SJCRH30 (cell line): ENCODE measurements at regions not wholly inside any gene's neighbourhood (a gene's known extent, or its start where the extent isn't known, plus 50 kb on each side); places are given as distances from the start of the nearest gene placed in this dataset.
"Not testable (repeated sequence)": the region's sequence is repeated elsewhere in the genome, so short reads cannot be mapped to it uniquely, and the experiment has no call there.

Experiments
- DNase-seq, 2 experiments: peaks; one replicate each; pipeline ENCODE4 v3.0.0-alpha.2; 2015 to 2020
- H3K27ac ChIP-seq: fragments of 250-450 bp; sonication (Bioruptor Pico); 2 replicates; pipeline ENCODE4 v1.5.1; 2020; ENCODE audit warnings: mild to moderate bottlenecking, moderate library complexity
- H3K27me3 ChIP-seq: fragments of 250-450 bp; sonication (Bioruptor Pico); 2 replicates; pipeline ENCODE4 v1.5.1; 2020; ENCODE audit warnings: mild to moderate bottlenecking, moderate library complexity
- H3K36me3 ChIP-seq: fragments of 250-450 bp; sonication (Bioruptor Pico); 2 replicates; pipeline ENCODE4 v1.5.1; 2020; ENCODE audit warnings: mild to moderate bottlenecking, moderate library complexity
- H3K4me1 ChIP-seq: fragments of 250-450 bp; sonication (Bioruptor Pico); 2 replicates; pipeline ENCODE4 v1.5.1; 2020; ENCODE audit warnings: mild to moderate bottlenecking, moderate library complexity
- H3K4me3 ChIP-seq: fragments of 250-450 bp; sonication (Bioruptor Pico); 2 replicates; pipeline ENCODE4 v1.5.1; 2020; ENCODE audit warnings: mild to moderate bottlenecking, moderate library complexity
- H3K9me3 ChIP-seq: fragments of 250-450 bp; sonication (Bioruptor Pico); replicated peaks from 2 replicates; pipeline ENCODE4 v1.5.1; 2020; ENCODE audit warnings: mild to moderate bottlenecking, moderate library complexity

DNA sequence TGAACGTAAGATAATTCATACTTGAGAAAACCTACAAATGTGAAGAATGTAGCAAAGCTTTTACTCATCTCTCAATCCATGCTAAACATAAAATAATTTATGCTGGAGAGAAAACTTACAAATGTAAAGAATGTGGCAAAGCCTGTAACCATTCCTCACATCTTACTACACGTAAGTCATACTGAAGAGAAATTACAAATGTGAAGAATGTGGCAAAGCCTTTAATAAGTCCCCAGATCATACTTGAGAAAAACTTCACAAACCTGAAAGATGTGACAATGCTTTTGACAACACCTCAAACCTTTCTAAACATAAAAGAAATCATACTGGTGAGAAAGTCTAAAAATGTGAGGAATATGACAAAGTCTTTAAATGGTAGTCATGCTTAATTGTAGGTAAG is 89.4 kb downstream of the ZNF675 start:
- H3K4me1 ChIP-seq: no peaks in the 10 kb centered on the region
- no peak for DNase-seq
- H3K36me3 ChIP-seq: no peaks in the 10 kb centered on the region
- H3K27ac ChIP-seq: no peak overlapping the region
- no peaks in the 10 kb centered on the region for H3K9me3 ChIP-seq
- no peaks in the 10 kb centered on the region for H3K27me3 ChIP-seq
- H3K4me3 ChIP-seq: no peak overlapping the region

DNA sequence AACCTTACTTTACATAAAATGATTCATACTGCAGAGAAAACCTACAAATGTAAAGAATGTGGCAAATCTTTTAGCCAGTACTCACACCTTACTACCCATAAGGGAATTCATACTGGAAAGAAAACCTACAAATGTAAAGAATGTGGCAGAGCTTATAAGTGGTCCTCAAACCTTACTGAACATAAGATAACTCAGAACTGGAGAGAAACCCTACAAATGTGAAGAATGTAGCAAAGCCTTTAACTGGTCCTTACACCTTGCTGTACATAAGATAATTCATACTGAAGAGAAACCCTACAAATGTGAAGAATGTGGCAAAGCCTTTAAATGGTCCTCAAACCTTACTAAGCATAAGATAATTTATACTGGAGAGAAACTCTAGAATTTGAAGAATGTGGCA is 90.1 kb downstream of the ZNF675 start:
- no peaks in the 10 kb centered on the region for H3K36me3 ChIP-seq
- no peak overlapping the region for H3K4me3 ChIP-seq
- no peaks in the 10 kb centered on the region for H3K27me3 ChIP-seq
- DNase-seq: no peak
- no peaks in the 10 kb centered on the region for H3K4me1 ChIP-seq
- no peak overlapping the region for H3K27ac ChIP-seq
- no peaks in the 10 kb centered on the region for H3K9me3 ChIP-seq

DNA sequence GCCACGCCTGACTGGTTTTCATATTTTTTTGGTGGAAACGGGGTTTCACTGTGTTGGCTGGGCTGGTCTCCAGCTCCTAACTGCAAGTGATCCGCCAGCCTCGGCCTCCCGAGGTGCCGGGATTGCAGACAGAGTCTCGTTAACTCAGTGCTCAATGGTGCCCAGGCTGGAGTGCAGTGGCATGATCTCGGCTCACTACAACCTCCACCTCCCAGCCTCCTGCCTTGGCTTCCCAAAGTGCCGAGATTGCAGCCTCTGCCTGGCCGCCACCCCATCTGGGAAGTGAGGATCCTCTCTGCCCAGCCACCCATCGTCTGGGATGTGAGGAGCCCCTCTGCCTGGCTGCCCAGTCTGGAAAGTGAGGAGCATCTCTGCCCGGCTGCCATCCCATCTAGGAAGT is 92.7 kb downstream of the ZNF675 start:
- DNase-seq, H3K27me3 ChIP-seq, H3K4me1 ChIP-seq, H3K36me3 ChIP-seq, H3K4me3 ChIP-seq, H3K9me3 ChIP-seq, H3K27ac ChIP-seq: not testable (repeated sequence)

DNA sequence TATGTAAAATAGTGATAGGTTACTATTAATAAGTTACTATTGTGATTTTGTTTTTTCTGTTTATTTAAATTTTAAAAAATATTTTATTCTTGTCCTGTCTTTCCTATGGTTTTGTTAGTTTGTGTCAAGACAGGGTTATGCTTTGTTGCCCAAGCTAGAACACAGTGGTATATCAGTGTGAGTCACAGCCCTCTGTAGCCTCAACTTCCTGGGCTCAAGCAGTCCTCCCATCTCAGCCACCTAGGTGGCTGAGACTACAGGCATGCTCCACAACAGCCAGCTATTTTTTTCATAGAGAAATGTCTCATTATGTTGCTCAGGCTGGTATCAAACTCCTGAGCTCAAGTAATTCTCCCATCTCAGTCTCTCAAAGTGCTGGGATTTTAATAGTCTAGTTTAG is 99.5 kb downstream of the ZNF675 start:
- Histone ChIP-seq H3K27me3 (no peaks in the 10 kb centered on the region), H3K36me3 (no peaks in the 10 kb centered on the region), H3K27ac (no peak overlapping the region), H3K4me1 (no peaks in the 10 kb centered on the region), H3K9me3 (no peaks in the 10 kb centered on the region), H3K4me3 (no peak overlapping the region)
- no peak for DNase-seq

DNA sequence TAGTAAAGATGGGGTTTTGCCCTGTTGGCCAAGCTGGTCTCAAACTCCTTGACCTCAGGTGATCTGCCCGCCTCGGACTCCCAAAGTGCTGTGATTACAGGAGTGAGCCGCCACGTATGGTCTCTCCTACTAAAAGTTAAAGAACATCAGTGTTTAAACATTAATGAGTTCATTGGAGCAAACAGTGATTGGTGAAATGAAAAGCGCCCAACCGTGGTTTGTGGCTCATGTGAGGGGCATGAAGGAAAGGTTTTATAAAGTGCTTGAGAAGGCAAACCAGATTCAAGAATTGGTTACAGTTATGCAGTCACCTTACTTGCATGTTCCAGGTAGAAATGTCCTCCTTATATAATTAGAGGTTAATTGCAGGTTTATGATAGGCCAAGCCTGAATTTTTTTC is 109.5 kb downstream of the ZNF675 start:
- no peaks in the 10 kb centered on the region for H3K9me3 ChIP-seq
- no peak for DNase-seq

DNA sequence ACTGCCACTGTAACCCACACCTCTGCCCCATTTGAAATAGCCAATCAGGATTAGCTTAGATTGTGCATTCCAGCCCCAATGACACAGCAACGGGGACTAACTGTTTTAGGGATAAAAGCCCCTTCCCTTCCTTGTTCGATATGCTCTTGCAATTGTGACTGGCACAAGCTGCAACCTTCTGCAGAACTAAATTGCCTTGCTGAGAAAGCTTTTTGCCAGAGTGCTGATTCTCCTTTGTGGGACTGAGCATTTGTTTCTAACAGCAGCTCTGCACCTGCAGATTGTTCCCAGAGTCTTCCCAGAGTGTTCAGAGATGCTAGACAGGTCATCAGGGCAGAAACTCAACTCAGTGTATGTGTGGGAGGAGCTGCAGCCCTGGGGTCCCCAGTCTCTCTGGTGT is 115.8 kb downstream of the ZNF675 start:
- Histone ChIP-seq H3K4me3 (no peak overlapping the region), H3K4me1 (no peaks in the 10 kb centered on the region), H3K27me3 (no peaks in the 10 kb centered on the region), H3K9me3 (no peaks in the 10 kb centered on the region), H3K27ac (no peak overlapping the region), H3K36me3 (no peaks in the 10 kb centered on the region)
- DNase-seq: no peak

More for the DNA sequence above, 109.5 kb downstream of the ZNF675 start:
- H3K27ac ChIP-seq: no peak overlapping the region
- H3K4me1 ChIP-seq: no peaks in the 10 kb centered on the region
- H3K27me3 ChIP-seq: no peaks in the 10 kb centered on the region
- no peak overlapping the region for H3K4me3 ChIP-seq
- no peaks in the 10 kb centered on the region for H3K36me3 ChIP-seq

DNA sequence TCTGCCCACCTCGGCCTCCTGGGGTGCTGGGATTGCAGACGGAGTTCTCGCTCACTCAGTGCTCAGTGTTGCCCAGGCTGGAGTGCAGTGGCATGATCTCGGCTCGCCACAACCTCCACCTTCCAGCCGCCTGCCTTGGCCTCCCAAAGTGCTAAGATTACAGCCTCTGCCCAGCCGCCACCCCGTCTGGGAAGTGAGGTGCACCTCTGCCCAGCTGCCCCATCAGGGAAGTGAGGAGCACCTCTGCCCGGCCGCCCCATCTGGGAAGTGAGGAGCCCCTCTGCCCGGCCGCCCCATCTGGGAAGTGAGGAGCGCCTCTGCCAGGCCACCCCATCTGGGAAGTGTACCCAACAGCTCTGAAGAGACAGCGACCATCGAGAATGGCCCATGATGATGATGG is 118.9 kb downstream of the ZNF675 start:
- not testable (repeated sequence) for H3K4me3 ChIP-seq, DNase-seq, H3K4me1 ChIP-seq, H3K36me3 ChIP-seq, H3K27ac ChIP-seq, H3K9me3 ChIP-seq, H3K27me3 ChIP-seq

DNA sequence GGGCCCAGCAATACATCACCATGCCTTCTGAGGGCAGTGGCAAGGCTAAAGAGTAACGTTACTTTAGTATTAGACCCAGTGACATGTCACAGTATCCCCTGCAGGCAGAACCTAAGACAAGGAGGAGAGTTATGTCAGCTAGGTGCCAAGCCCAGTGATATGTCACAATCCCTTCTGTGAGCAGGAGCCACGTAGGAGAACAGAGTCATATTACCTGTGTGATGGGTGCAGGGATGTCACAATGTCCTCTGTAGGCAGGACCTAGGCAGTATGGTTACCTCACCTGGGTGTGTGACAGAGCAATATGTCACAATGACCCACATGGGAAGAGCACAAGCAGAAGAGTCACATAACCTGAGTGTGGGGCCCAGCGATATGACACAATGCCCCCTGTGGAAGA is 121.8 kb downstream of the ZNF675 start:
- no peaks in the 10 kb centered on the region for H3K36me3 ChIP-seq
- DNase-seq: no peak
- H3K4me3 ChIP-seq: no peak overlapping the region
- H3K27me3 ChIP-seq: no peaks in the 10 kb centered on the region
- no peak overlapping the region for H3K27ac ChIP-seq
- no peaks in the 10 kb centered on the region for H3K9me3 ChIP-seq
- H3K4me1 ChIP-seq: no peaks in the 10 kb centered on the region

DNA sequence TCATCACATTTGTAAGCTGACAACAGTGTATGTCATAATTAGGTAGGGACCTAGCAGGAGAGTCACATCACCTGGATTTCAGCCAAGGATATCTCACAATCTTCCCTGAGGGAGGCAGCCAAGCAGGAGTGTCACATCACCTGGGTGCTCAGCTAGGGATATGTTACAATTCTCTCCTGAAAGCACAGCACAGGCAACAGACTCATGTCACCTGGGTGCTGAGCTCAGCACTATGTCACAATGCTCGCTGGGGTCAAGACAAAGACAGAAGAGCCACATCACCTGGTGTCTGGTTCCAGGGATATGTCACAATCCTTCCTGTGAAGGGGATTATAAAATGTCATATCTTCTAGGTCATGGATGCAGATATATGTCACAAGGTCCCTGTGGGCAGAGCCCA is 123.7 kb downstream of the ZNF675 start:
- Histone ChIP-seq H3K27me3 (no peaks in the 10 kb centered on the region), H3K9me3 (no peaks in the 10 kb centered on the region), H3K36me3 (no peaks in the 10 kb centered on the region)

DNA sequence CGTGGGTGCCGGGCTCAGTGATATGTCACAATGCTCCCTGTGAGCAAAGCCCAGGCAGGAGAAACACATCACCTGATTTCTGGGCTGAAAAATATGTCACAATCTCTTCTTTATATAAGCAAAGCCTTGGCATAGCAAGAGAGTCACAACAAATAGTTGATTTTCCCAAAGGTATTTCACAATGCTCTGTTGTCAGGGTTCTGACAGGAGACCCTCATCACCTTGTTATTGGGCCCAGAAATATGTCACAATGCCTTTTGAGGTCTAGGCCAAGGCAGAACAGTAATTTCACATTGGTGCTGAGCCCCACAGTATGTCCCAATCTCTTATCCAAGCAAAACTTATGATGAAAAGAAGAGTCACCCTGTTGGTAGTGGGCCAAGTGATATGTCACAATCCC is 125.7 kb downstream of the ZNF675 start:
- H3K27ac ChIP-seq: no peak overlapping the region
- H3K4me3 ChIP-seq: no peak overlapping the region
- no peaks in the 10 kb centered on the region for H3K4me1 ChIP-seq
- no peaks in the 10 kb centered on the region for H3K27me3 ChIP-seq
- no peak for DNase-seq
- no peaks in the 10 kb centered on the region for H3K9me3 ChIP-seq
- H3K36me3 ChIP-seq: no peaks in the 10 kb centered on the region

More for the DNA sequence above, 123.7 kb downstream of the ZNF675 start:
- no peak overlapping the region for H3K4me3 ChIP-seq
- no peak for DNase-seq
- H3K27ac ChIP-seq: no peak overlapping the region
- H3K4me1 ChIP-seq: no peaks in the 10 kb centered on the region

DNA sequence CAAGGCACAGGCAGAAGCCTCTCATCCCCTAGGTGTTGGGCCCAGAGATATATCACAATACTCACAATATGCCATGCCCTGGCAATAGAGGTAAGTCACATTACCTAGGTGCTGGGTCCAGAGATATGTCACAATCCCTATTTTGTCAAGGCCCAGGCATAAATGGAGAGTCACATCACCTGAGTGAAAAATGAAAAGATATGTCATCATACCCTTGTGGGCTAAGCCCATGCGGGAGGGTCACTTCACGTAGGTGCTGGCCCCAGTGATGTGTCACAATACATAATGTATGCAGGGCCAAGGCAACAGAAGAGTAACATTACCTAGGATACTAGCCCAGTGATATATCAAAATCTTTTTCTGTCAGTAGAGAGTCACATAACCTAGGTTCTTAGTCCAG is 127.0 kb downstream of the ZNF675 start:
- H3K4me1 ChIP-seq: no peaks in the 10 kb centered on the region
- no peak overlapping the region for H3K27ac ChIP-seq
- no peaks in the 10 kb centered on the region for H3K36me3 ChIP-seq
- no peaks in the 10 kb centered on the region for H3K9me3 ChIP-seq
- H3K4me3 ChIP-seq: no peak overlapping the region
- DNase-seq: no peak
- H3K27me3 ChIP-seq: no peaks in the 10 kb centered on the region

DNA sequence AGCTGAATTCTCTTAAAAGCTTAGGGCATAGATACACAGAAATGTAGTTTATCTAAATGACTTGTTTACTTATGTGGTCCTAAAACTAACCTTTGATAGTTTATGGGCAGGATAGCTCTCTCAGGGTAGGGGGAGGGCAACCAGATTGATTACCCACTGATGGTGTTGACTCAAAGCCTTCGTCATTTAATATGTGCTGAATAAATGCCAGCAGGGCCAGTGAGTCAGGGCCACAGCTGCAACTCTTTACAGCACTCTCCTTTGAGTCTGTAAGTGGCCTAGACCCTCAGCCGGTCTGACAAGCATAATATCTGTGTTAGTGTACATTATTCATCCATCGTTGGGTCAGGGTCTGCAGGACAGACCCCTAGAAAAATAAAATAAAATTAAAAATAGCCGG is 128.5 kb downstream of the ZNF675 start:
- Histone ChIP-seq H3K9me3 (no peaks in the 10 kb centered on the region), H3K36me3 (no peaks in the 10 kb centered on the region), H3K27ac (no peak overlapping the region), H3K27me3 (no peaks in the 10 kb centered on the region), H3K4me3 (no peak overlapping the region), H3K4me1 (no peaks in the 10 kb centered on the region)
- no peak for DNase-seq

DNA sequence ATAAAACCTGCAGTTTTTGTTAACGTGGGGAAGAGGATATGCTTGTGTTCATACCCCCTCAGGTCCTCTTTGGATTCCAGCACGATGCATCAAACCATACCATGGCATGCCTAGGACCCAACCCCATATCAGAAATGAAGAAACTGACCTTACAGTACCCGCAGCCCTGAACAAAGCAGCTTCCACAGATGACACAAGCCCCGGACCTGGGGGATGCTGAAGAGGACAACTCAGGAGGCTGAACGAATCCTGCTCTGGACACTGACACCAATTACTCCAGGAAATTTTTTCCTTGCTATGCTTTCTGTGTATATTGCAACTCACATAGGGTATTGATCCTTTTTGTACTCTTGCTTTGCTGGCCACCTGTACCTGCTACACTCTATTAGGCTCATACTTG is 129.6 kb downstream of the ZNF675 start:
- Histone ChIP-seq H3K4me3 (no peak overlapping the region), H3K36me3 (no peaks in the 10 kb centered on the region), H3K4me1 (no peaks in the 10 kb centered on the region), H3K27me3 (no peaks in the 10 kb centered on the region), H3K9me3 (no peaks in the 10 kb centered on the region), H3K27ac (no peak overlapping the region)
- no peak for DNase-seq

DNA sequence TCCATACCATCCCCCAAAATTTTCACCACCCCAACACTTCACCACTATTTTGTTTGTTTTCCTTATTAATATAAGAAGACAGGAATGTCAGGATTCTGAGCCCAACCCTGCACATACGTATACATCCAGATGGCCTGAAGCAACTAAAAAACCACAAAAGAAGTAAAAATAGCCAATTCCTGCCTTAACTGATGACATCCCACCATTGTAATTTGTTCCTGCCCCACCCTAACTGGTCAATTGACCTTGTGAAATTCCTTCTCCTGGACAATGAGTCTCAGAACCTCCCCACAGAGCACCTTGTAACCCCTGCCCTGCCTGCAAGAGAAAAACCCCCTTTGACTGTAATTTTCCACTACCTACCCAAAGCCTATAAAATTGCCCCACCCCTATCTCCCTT is 132.5 kb downstream of the ZNF675 start:
- Histone ChIP-seq H3K9me3 (no peaks in the 10 kb centered on the region), H3K4me3 (no peak overlapping the region), H3K27me3 (no peaks in the 10 kb centered on the region), H3K27ac (no peak overlapping the region), H3K36me3 (no peaks in the 10 kb centered on the region), H3K4me1 (no peaks in the 10 kb centered on the region)
- no peak for DNase-seq

DNA sequence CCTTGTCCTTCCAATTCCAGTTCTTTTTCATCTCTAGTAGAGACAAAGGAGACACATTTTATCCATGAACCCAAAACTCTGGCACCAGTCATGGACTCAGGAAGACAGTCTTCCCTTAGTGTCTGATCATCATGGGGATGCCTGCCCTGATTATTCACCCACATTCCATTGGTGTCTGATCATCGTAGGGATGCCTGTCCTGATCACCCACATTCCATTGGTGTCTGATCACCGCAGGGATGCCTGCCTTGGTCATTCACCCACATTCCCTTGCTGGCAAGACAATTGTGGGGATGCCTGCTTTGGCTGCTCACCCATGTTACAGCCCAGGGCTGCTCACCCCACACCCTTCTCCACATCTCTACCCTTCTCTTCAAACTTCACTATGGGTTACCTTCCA is 136.9 kb downstream of the ZNF675 start:
- not testable (repeated sequence) for H3K27me3 ChIP-seq, H3K9me3 ChIP-seq, H3K36me3 ChIP-seq, H3K4me3 ChIP-seq, H3K4me1 ChIP-seq, H3K27ac ChIP-seq
- peak in 1 of 2 experiments; percentile 10 for DNase-seq

DNA sequence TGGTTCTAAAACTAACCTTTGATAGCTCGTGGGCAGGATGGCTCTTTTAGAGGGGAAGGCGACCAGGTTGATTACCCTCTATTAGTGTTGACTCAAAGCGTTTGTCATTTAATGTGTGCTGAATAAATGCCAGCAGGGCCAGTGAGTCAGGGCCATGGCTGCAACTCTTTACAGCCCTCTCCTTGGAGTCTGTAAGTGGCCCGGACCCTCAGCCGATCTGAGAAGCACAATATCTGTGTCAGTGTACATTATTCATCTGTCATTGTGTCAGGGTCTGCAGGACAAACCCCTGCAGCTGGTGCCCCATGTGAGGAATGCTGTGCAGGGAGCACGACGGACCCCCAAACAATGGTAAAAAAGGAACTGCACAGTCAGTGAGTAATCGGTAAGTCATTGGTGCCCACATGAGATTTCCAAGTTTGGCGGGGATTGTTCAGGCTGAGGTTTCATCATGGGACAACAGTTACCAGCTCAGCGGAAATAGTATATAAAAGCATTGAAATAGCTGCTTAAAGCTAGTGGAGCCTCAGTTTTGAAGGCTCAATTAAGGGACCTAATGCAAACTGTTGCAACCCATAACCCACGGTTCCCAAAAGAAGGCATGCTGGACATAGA is 139.1 kb downstream of the ZNF675 start:
- H3K27me3 ChIP-seq: no peaks in the 10 kb centered on the region
- no peaks in the 10 kb centered on the region for H3K36me3 ChIP-seq
- H3K9me3 ChIP-seq: no peaks in the 10 kb centered on the region
- no peaks in the 10 kb centered on the region for H3K4me1 ChIP-seq
- no peak for DNase-seq
- no peak overlapping the region for H3K27ac ChIP-seq
- no peak overlapping the region for H3K4me3 ChIP-seq

DNA sequence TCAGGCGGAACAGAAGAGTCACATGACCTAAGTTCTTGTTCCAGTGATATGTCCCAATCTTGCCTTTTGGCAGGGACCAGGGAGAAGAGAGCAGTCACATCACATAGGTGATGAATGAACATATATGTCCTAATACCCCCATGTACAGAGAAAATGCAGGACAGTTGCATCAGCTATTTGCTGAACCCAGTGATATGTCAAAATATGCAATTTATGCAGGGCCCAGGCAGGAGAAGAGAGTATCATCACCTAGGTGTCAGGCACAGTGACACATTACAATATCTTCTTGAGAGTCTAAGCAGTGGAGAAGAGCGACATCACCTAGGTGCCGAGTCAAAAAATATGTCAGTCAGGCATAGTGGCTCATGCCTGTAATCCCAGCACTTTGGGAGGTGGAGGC is 139.9 kb downstream of the ZNF675 start:
- Histone ChIP-seq H3K36me3 (no peaks in the 10 kb centered on the region), H3K27me3 (no peaks in the 10 kb centered on the region), H3K9me3 (no peaks in the 10 kb centered on the region), H3K4me1 (no peaks in the 10 kb centered on the region), H3K27ac (no peak overlapping the region), H3K4me3 (no peak overlapping the region)
- no peak for DNase-seq
